A673 (cell line): ENCODE measurements at regions not wholly inside any gene's neighbourhood (a gene's known extent, or its start where the extent isn't known, plus 50 kb on each side); places are given as distances from the start of the nearest gene placed in this dataset.

Experiments used
- CTCF ChIP-seq: fragments of 300-800, 200-600 bp; sonication (generic); conservative IDR thresholded peaks from 2 replicates; pipeline ENCODE4 v1.5.1; 2017; ENCODE audit warnings: low read depth, mild to moderate bottlenecking, antibody characterized with exemption, low read length, moderate library complexity, mixed read lengths
- EZH2 ChIP-seq: fragments of 200-600 bp; sonication (generic); IDR thresholded peaks from 2 replicates; pipeline ENCODE4 v1.6.1; 2017; ENCODE audit warnings: borderline replicate concordance, low read depth, mild to moderate bottlenecking, mixed read lengths, antibody characterized with exemption, low read length; ENCODE audit not compliant: poor library complexity, severe bottlenecking

- TF ChIP-seq CTCF, result no peak
- TF ChIP-seq EZH2, result no peak
Observed at GRCh38 chr6:44008821-44009370, 118.4 kb downstream of the MRPL14 start.
